ENCODE measurements at regions not wholly inside any gene's neighbourhood (a gene's known extent, or its start where the extent isn't known, plus 50 kb on each side); places are given as distances from the start of the nearest gene placed in this dataset.

GRCh38 chr6:77286541-77286940 is 176.8 kb downstream of the HTR1B start:
- no peak for TF ChIP-seq ZNF384 (IDR thresholded peaks at IDR 0.05)
- TF ChIP-seq L3MBTL2 (conservative IDR thresholded peaks at IDR 0.05) = no peak
- no peak for TF ChIP-seq NFRKB (IDR thresholded peaks at IDR 0.05)
- TF ChIP-seq SP1 (IDR thresholded peaks at IDR 0.05) = no peak

All from HEK293T (cell line).